ENCODE measurements at regions not wholly inside any gene's neighbourhood (a gene's known extent, or its start where the extent isn't known, plus 50 kb on each side); places are given as distances from the start of the nearest gene placed in this dataset.

- DNase-seq (ENCODE audit: low spot score): no peak
- TF ChIP-seq CTCF (IDR thresholded peaks at IDR 0.05; ENCODE audit: extremely low read depth, missing control alignments): no peak
These were observed 134.1 kb downstream of the TEX36 start for GRCh38 chr10:125548878-125549277.

GRCh38 chr10:125548356-125548755 lies 134.6 kb downstream of the TEX36 start:
- no peak for DNase-seq (ENCODE audit: low spot score)
- TF ChIP-seq CTCF (IDR thresholded peaks at IDR 0.05; ENCODE audit: extremely low read depth, missing control alignments): no peak

GRCh38 chr10:125547010-125547650 lies 135.8 kb downstream of the TEX36 start:
- DNase-seq (ENCODE audit: low spot score): no peak
- no peak for TF ChIP-seq CTCF (IDR thresholded peaks at IDR 0.05; ENCODE audit: extremely low read depth, missing control alignments)

- no peak for TF ChIP-seq CTCF (IDR thresholded peaks at IDR 0.05; ENCODE audit: extremely low read depth, missing control alignments)
- no peak for DNase-seq (ENCODE audit: low spot score)
These were observed 139.2 kb downstream of the TEX36 start for GRCh38 chr10:125543796-125544195.

- TF ChIP-seq CTCF (IDR thresholded peaks at IDR 0.05; ENCODE audit: extremely low read depth, missing control alignments): no peak
- no peak for DNase-seq (ENCODE audit: low spot score)
These were observed 143.8 kb downstream of the TEX36 start for GRCh38 chr10:125538947-125539731.

GRCh38 chr10:125536236-125536635 lies 146.7 kb downstream of the TEX36 start:
- no peak for TF ChIP-seq CTCF (IDR thresholded peaks at IDR 0.05; ENCODE audit: extremely low read depth, missing control alignments)
- no peak for DNase-seq (ENCODE audit: low spot score)

- no peak for DNase-seq (ENCODE audit: low spot score)
- no peak for TF ChIP-seq CTCF (IDR thresholded peaks at IDR 0.05; ENCODE audit: extremely low read depth, missing control alignments)
These were observed 147.4 kb downstream of the TEX36 start for GRCh38 chr10:125535559-125535958.

Data from GM20000 (cell line).